Activated CD4-positive, alpha-beta T cell treated with anti-CD3 and anti-CD28 coated beads, Interleukin-2, amount 50 U/mL, for 1 hour (primary cell): ENCODE measurements at regions not wholly inside any gene's neighbourhood (a gene's known extent, or its start where the extent isn't known, plus 50 kb on each side); places are given as distances from the start of the nearest gene placed in this dataset.
"Not testable (repeated sequence)": the region's sequence is repeated elsewhere in the genome, so short reads cannot be mapped to it uniquely, and the experiment has no call there.

ENCODE experiments used
- DNase-seq: peaks from one replicate; pipeline ENCODE4 v3.0.0-alpha.2; 2020

DNA sequence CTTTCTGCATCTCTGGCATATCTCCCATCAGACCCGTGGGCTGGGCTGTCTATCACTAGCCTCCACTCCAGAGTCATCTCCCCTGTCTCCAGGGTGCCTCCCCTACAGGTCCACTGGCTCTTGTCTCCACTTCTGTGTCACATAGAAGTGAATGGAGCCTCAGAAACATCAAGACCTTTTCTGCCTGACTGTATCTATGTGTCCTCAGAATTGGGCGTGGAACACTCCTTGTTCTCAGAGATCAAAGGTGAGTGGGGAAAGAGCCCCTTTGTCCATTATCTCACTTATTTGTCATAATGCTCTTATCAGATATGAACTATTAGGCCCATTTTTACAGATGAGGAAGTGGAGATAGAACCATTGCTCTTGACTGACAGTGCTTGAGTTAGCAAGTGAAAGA, 211.0 kb downstream of the CYRIA start:
- no peak for DNase-seq

DNA sequence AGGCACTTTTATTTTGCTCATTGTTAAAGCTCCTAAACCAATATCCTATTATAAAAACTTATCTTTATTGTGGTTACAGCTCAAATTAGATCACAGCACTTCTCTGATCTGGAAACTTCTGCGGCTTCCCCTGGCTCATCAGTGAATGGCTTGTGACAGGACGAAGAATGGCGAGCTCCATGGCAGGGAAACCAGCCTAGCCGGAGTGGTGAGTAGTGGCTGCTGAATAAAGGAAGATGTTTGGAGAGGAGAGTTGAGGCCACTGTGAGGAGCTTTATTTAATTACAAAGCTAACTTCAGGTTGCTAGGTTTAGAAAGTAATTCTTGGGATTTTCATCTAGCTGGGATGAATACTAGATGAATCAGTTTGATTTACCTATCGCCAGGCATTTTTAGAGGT, 213.5 kb downstream of the CYRIA start:
- no peak for DNase-seq

DNA sequence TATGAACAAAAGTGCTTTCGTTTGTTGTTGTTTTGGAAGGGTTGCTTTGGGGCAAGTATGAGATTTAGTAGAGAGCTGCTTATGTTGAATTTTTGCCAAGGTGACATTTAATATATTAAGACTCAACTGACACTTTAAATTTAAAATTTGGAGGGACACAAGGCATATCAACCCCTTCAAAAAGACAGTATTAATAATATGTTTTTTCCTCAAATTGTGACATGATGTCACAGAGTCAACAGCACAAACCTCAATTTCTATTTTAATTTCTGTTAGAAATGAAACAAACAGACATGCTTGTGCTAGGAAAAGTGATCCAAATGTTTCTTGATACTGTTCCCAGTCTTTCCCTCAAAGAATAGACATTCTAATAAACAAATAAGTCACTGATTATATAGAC, 218.9 kb downstream of the CYRIA start:
- no peak for DNase-seq

DNA sequence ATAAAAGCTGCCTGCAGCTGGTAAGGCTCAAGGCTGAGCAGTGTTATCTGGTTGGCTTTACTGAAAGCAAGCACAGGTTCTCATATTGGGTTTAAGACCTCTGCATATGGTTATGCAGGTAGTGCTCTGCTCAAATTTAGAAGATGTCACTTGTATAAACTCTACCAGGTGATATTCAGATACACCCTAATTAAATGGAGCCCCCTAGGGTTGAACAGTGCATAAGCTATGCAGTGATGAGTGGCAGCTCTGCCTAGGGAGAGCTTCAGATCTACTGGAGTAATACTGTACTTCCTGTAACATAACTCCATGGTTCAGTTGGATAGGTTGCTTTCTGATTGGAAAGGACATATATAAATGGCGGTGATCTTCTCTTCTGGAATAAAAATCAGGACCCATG, 222.7 kb downstream of the CYRIA start:
- DNase-seq: no peak

DNA sequence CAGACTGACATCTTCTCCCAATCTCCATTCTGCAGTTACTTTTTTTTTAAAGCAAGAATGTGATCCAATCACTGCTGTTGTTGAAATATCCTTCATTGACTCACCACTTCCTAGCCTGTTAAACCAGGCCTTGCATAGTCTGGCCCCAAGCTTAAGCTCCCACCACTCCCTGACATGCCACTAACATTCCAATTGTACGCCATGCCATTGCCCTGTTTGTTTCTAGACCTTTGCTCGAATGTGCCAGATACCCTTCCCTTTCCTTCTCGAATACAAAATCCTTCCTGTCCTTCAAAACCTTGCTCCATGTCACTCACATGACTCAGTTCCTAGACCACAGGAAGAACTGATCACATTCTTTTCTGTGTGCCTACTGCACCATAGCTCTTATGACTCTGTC, 224.2 kb downstream of the CYRIA start:
- DNase-seq: no peak

DNA sequence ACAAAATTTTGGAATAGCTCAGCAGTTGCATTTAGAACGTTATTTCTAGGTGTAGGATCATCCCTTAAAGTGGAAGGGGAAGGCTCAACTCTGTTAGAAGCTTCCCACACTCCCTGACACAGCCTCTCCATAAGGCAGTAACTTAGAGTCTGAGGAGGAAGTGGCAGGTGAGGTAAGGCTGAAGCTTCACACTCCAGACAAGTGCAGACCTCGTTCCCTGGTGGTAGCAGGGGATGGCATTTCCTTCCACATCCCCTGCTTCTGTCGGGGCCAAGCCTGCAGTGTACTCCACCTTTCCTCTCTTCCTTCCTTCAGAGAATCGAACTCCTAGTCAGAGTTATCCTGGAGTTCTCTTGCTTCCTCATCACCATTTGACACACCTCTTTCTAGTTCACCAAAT, 224.7 kb downstream of the CYRIA start:
- no peak for DNase-seq

DNA sequence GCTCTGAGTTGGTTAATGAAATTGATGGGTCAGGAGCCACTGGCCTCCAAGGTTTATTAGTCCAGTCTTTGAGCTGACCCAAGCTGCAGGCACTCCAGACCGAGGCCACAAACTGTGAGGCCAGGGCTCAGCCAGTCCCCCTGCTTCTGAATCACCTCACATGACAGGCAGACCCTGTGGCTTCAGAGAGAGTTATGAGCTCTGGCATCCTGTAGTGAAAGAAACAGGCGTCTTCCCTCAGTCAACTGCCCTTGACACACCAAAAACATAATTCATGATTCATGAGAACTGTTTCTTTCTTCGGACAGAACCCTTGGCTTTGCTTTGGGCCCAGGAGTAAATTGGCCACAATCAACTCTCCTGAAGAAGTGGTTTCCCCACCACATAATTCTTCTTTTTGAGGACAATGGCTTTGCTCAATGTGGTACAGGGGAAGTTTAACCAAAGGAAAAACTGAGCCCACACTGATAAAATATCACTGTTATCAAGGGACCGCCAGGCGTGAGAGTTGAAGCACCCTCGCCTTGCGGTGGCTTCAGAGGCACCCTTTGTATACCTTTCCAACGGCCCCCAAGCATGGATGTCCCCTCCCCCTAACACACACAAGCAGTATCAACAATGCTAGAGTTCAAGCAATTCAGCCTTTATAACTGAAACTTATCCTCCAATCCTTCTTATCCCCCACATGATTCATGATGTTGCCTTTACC, 226.9 kb downstream of the CYRIA start:
- DNase-seq: no peak

DNA sequence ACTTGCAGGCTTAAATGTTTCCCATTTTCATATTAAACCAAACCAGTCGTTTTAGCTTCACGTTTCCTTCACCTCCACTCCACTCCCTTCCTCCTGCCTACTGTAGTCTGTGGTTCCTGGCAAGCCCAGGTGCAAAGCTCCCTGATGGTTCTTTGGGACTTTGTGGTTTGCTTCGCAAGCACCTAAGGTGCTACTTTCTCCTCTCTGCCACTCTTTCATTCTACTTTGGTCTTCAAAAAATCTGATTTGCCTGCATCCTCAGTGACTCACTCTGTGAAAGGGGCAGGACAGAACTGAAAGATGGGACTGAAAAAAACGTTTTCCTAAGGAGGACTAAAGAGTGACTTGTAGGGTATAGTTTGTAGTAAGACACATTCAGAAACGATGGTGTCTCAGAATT, 228.4 kb downstream of the CYRIA start:
- DNase-seq: no peak

DNA sequence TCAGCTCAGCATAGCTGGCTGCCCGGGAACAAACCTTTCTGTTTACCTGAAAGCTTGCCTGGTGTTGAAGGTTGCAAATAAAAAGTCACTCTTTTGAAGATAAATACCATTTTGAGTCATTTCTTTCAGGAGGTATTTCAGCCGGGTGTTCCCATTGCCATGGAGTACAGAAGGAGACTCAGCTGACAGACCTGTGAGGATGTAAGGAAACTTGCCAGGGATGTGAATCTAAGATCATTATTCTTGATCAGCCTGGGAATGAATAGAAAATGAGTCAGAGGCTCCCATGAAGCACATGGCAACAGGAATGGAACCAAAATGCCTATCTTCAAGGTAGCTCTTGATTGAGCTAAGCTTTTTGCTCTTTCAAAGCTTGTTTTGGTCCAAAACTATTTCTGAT, 231.2 kb downstream of the CYRIA start:
- no peak for DNase-seq

DNA sequence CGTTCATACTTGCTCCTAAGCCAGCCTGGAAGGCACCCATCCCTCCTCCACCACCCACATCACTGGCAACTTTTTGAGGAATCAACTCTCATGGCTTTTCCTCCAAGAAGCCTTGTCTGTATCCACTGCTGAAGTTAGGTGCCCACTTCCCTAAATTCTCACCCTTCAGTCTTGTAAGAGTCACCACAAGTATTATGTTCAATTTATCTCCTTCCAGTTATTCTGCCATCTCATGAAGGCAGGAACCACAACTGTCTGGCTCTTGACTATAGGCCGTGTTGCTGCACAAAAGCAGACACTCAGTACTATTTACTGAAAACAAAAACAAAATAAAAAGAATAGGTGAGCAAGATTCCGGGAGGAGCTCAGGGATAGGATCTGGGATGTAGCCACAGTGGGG, 234.8 kb downstream of the CYRIA start:
- DNase-seq: no peak

DNA sequence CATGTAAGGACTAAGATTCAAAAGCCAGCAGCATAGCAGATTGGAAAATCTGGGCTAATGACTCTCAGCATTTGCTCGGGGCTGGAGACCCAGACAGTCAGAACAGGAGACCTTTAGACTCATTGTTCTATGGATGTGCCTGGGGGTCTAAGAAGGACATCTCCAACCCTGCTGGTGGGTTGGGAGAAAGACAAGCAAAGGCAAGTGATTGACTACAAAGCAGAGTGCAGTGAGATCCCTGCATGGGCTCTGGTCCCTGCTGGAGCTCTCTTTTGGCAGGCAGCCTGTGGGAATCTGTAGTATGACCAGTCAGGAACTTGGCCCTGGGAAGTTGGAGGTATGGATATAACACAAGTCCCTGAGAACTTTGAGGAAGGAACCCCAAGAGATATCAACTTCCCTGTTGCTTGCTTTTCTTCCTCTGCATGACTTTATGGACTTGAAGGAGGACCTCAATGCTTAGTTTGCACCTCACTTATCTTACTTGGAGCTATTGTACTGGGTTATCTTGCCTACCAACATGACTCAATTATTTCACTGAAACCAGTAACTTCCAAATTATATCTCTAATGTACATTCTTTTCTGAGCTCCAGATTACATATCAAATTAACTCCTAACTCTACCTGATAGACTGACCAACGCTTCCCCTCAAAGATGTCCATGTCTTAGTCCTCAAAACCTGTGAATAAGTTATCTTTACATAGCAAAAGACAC, 236.0 kb downstream of the CYRIA start:
- DNase-seq: no peak

DNA sequence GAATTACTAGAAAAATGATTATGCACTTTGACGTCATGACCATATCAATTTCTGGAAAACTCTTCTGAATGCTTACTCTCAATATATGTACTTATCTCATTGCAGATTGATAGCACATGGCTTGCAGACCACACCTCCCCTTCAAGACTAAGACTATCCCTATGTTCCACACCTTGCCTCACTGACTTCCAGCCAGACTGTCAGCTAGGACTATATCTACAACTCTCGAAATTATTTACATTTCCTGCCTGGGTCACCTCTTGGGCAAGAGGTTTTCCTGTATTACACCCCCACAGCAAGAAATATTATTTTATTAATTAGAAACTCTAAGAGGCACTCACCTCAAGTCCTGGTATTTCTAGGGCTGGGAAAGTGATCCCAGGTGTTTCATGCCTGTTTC, 236.6 kb downstream of the CYRIA start:
- no peak for DNase-seq

DNA sequence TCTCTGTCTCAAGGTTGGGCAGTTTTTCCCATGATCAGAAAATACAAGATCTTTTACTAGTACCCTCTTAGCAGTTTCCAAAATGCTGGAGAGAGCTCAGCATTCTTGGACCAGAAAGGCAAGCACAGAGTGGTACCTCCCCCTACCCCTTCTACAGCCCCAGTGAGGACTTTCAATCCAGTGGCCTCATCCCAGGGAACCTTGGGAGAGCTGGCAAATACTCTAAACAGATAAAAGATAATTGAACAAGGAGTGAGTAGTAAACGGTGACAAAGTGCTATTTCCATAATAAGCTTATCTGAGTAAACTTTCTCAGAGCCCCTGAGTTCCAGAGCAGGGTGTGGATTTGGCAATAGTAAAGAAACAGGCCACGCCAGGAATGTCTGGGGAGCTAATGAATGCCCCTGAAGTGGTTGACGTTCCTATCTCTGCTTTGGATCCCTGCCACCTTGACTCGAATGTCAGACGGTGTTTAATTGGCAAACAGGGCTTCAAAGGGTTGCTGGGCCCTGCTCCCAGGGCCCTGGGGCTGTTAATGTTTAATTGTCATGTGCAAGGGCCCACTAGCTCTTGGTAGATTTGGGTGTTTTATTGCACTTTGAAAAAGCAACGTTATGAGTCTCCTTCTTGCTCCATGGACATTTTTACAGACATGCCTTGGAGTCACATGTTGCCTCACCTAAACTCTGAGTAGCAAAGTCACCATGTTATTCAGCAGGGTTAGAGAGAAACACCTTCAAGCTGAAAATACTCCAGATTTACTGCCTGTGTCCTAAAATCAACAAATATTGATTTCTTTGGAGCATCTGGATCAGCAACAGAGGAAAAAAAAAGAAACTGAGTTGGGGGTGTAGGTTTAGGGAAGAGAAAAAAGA, 239.9 kb downstream of the CYRIA start:
- DNase-seq: no peak

DNA sequence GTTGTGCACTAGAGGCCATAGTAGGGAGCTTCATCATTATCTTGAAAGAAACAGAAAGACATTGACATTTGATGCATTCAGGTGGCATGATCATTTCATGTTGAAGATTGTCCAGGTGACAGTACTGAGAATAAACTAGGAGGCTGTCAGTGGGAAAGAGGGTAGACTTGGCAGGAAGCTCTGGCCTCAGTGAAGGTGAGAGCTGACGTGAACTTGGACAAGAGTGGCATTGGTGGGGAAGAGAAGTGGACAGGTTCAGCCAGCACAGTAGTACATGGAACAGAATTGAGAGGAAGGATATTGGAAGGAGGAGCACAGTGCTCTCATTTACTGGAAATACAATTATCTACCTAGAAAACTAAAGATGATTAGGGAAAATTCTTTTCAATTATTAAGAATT, 245.2 kb downstream of the CYRIA start:
- DNase-seq: no peak

DNA sequence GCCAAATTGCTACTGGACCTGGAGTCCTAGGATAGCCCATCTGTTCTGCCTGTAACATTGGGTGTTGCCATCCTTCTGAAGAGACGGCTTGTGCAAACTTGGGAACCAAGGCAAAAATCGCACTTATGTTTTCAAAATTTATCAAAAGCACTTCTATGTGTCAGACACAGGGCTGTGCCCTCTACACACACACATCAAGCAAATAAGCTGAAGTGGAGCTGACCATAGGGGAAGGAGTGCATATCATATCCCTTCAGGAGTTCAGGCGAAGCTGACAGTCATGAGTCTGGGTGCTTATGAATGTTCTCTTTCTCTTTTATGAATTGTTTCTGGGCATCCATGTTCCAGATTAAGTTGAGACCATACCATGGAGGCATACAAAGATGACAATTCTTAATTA, 247.9 kb downstream of the CYRIA start:
- no peak for DNase-seq

DNA sequence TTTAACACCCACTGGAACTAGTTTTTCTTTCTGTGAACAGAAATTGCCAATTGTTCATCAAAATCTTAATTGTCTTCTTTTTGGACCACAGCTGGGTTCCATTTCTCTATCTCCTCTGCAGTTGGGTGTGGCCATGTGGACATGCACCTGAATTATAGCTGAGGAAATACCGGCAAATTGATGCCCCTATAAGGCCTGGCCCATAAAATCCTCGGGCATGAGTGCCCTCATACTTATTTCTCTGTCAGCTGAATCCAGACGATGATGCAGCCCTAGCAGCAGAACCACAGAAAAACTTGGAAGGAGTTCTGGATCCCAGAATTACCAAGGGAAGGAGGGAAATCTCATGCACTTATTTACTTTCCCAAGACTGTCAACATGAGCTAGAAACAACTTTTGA, 249.0 kb downstream of the CYRIA start:
- DNase-seq: no peak

DNA sequence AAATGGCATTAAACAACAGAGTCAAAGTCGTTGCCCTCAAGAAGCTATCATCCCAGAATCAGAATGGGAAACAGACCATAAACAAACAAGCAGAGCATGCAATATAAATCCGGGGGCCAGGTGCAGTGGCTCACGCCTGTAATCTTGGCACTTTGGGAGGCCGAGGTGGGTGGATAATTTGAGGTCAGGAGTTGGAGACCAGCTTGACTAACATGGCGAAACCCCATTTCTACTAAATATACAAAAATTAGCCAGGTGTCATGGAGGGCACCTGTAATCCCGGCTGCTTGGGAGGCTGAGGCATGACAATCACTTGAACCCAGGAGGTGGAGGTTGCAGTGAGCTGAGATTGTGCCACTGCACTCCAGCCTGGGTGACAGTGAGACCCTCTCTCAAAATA, 249.8 kb downstream of the CYRIA start:
- DNase-seq: not testable (repeated sequence)

DNA sequence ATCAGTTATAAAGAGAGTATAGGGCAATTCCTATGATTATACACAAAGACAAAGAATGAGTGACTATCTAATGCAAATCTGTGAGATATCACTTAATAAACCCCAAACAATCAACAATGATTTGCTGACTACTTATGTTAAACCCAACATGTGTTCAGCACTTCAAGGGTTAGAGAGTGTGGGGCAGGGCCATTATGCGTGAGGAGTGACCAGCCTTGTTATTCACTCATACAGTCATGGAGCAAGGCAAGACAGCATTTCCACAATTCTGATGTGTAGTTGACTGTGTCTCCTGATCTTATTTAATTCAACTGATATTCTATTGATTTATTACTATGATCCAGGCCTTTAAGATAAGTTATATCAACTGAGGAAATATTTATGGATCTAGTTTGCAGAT, 251.7 kb downstream of the CYRIA start:
- DNase-seq: no peak

DNA sequence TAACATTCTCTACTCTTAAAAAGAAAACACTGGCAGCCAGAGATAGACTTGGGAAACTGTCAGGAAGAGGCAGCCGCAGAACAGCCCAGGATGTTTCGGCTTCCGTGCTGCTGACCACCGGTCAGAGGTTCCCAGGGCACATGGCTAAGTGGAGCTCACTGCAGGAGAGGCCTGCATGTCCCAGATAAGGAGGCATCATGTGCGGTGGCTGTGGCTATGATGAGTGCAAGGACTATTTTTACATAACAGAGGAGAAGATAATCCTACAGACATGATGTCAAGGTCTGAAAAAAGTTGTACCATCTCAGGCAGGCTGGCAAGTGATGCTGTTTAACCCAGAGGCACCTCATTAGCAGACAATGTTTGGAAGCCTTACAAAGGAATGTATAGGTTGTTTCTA, 252.3 kb downstream of the CYRIA start:
- DNase-seq: no peak

DNA sequence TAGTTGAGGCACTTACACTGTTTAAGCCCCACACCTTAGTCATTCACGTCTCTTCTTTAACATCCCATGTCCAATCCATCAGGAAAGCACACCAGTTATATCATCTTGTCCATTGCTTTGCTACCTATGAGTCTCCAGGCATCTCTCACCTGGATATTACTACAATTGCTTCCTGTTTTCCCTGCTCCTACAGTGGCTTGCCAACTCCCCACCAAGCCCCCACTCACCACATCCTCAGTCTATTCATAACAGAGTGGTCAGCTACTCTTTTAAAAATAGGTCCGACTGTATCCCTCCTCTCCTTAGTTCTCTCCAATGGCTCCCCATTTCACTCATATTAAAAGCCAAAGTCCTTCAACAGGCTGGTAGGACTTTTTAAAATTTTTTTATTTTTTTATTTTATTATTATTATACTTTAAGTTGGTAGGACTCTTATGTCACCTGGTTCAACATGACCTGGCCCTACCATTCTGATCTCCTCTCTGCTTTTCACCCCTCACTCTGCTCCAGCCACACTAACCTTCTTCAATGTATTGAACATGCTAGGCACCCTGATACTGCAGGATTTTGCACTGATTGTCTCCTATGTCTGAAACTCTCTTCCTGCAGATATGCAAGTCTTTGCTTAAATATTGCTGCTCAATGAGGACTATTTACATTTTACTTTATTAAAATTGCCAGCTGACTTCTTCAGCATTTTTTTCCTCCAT, 253.2 kb downstream of the CYRIA start:
- no peak for DNase-seq

DNA sequence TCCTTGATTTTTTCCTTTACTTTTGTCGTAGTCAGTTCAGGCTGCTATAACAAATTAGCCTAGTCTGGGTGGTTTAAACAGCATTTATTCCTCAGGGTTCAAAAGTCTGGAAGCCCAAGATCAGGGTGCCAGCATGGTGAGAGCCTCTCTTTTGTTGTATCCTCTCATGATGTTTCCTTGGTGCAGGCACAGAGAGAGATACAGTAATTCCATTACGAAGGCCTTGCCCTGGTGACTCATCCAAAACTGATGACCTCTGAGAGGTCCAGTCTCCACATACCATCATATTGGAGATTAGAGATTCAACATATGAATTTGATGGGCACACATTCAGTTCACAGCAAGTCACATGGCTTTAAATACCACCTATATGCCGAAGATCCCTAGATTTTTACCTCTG, 253.8 kb downstream of the CYRIA start:
- DNase-seq: no peak

DNA sequence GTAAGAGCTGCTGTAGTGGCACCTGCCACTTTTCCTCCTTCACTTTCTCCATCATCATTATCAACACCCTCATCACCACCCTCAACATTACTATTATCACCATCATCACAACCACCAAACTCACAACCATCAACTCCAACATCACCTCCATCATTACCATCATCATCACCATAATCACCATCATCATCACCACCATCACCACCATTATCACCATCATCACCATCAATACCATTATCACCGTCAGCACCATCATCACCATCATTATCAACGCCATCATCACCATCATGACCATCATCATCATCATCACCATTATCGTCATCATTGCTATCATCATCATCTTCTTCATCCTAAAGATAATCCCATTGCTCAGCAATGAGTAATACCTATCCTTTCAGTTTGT, 255.8 kb downstream of the CYRIA start:
- no peak for DNase-seq

DNA sequence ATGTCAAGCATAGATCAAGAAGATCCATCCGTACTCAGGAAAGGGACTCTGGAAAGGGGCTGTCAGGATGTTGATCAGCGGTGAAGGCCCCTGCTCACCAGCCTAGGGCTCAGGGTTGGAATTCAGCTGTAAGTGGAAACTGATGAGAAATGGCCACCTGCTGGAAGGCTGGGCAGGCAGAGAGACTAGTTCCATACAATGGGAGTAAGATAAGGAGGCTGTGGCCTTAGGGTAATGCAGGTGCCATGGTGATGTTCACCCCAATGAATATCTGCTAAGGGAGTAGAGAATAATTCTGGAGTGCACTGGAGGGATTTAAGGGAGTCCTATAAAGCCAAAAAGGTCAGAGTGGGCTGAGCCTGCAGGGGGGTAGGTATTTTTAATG, 256.6 kb downstream of the CYRIA start:
- DNase-seq: no peak
